Cardiac muscle cell (in vitro differentiated cells and primary cell): ENCODE measurements at regions not wholly inside any gene's neighbourhood (a gene's known extent, or its start where the extent isn't known, plus 50 kb on each side); places are given as distances from the start of the nearest gene placed in this dataset.
"Not testable (repeated sequence)": the region's sequence is repeated elsewhere in the genome, so short reads cannot be mapped to it uniquely, and the experiment has no call there.

ENCODE experiments used
- DNase-seq, 2 donors: peaks; one replicate each; pipeline versions ENCODE4 v3.0.0 to v3.0.0-alpha.2; 2010 to 2017; ENCODE audit warnings: low read depth in 1 of 2, low spot score in 1 of 2
- H3K27ac ChIP-seq: fragments of 200-600 bp; sonication (generic); 2 replicates; pipeline ENCODE4 v1.5.1; 2016
- H3K27me3 ChIP-seq: fragments of 200-600 bp; sonication (generic); 2 replicates; pipeline ENCODE4 v1.6.0; 2016; ENCODE audit warnings: control low read depth
- H3K36me3 ChIP-seq: fragments of 200-600 bp; sonication (generic); 2 replicates; pipeline ENCODE4 v1.5.1; 2016; ENCODE audit warnings: control low read depth
- H3K4me1 ChIP-seq: fragments of 200-600 bp; sonication (generic); 2 replicates; pipeline ENCODE4 v1.8.1; 2017; ENCODE audit warnings: low read depth, mild to moderate bottlenecking, mixed run types
- H3K4me3 ChIP-seq: fragments of 200-600 bp; sonication (generic); 2 replicates; pipeline ENCODE4 v1.5.1; 2016; ENCODE audit warnings: mild to moderate bottlenecking
- H3K9me3 ChIP-seq: fragments of 200-600 bp; sonication (generic); 2 replicates; pipeline ENCODE4 v1.5.1; 2017; ENCODE audit warnings: low read depth, mild to moderate bottlenecking, control low read depth
- TF ChIP-seq, protein P1 (sequence below): IDR thresholded peaks from 2 replicates; pipeline ENCODE4 v1.5.1; 2012; ENCODE audit warnings: low read depth, mild to moderate bottlenecking, low read length

GRCh38 chr21:22352088-22352487 lies 1353.9 kb downstream of the NCAM2 start:
- Histone ChIP-seq H3K4me1 (no peaks in the 10 kb centered on the region), H3K4me3 (no peak overlapping the region), H3K27me3 (no peaks in the 10 kb centered on the region), H3K9me3 (no peaks in the 10 kb centered on the region), H3K27ac (no peak overlapping the region), H3K36me3 (no peaks in the 10 kb centered on the region)
- TF ChIP-seq, protein P1, sequence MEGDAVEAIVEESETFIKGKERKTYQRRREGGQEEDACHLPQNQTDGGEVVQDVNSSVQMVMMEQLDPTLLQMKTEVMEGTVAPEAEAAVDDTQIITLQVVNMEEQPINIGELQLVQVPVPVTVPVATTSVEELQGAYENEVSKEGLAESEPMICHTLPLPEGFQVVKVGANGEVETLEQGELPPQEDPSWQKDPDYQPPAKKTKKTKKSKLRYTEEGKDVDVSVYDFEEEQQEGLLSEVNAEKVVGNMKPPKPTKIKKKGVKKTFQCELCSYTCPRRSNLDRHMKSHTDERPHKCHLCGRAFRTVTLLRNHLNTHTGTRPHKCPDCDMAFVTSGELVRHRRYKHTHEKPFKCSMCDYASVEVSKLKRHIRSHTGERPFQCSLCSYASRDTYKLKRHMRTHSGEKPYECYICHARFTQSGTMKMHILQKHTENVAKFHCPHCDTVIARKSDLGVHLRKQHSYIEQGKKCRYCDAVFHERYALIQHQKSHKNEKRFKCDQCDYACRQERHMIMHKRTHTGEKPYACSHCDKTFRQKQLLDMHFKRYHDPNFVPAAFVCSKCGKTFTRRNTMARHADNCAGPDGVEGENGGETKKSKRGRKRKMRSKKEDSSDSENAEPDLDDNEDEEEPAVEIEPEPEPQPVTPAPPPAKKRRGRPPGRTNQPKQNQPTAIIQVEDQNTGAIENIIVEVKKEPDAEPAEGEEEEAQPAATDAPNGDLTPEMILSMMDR, result no peak
- DNase-seq, result no peak

- Histone ChIP-seq H3K36me3 (no peaks in the 10 kb centered on the region), H3K27me3 (no peaks in the 10 kb centered on the region)
- TF ChIP-seq, protein P1, result no peak
These were observed 1357.7 kb downstream of the NCAM2 start for GRCh38 chr21:22355949-22356348.

GRCh38 chr21:22356663-22357062 lies 1358.5 kb downstream of the NCAM2 start:
- TF ChIP-seq, protein P1, result no peak
- DNase-seq, result no peak

More at GRCh38 chr21:22355949-22356348, 1357.7 kb downstream of the NCAM2 start:
- no peak for DNase-seq
- Histone ChIP-seq H3K4me1 (no peaks in the 10 kb centered on the region), H3K9me3 (no peaks in the 10 kb centered on the region), H3K4me3 (no peak overlapping the region), H3K27ac (no peak overlapping the region)

DNA sequence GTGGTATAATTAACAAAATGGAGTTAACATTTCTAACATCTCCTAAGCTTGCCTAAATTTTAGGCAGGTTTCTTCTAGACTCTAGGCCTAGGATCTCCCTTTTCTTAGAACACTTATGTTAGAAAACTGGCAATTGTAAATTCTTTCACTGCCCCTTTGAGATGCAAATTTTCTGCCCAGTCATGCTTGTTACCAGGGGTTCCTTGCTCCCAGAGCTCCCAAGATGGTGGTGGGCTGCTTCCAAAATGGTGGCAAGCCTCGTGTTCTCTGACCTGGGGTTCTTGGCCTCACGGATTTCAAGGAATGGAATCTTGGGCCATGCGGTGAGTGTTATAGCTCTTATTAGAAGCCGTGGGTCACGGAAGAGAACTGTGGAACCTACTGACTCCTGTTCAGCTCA lies 1361.4 kb downstream of the NCAM2 start:
- not testable (repeated sequence) for DNase-seq, H3K4me3 ChIP-seq, H3K36me3 ChIP-seq, H3K4me1 ChIP-seq, H3K9me3 ChIP-seq, H3K27me3 ChIP-seq, H3K27ac ChIP-seq

More at GRCh38 chr21:22356663-22357062, 1358.5 kb downstream of the NCAM2 start:
- Histone ChIP-seq H3K27me3 (no peaks in the 10 kb centered on the region), H3K27ac (no peak overlapping the region), H3K9me3 (no peaks in the 10 kb centered on the region), H3K4me3 (no peak overlapping the region), H3K4me1 (no peaks in the 10 kb centered on the region), H3K36me3 (no peaks in the 10 kb centered on the region)

DNA sequence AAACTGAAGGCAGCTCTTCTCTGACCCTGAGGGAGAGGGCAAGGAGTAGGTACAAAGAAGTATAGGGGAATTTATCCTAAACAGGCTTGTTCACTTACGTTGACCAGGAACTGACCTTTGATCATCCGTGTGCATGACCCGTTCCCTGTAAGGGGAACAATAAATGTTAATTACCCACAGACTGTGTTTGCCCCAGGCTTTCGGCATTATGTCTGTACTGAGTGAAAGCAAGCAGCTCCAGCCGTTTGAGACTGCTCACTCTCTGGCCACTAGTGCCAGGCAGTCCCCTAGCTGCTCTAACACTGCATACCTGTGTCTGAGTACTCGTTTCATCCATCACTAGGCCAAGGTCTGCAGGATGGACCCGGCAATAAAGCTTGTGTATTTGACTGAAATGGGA lies 1365.3 kb downstream of the NCAM2 start:
- TF ChIP-seq, protein P1, result no peak
- Histone ChIP-seq H3K4me3 (no peak overlapping the region), H3K27me3 (no peaks in the 10 kb centered on the region), H3K36me3 (no peaks in the 10 kb centered on the region), H3K27ac (no peak overlapping the region), H3K4me1 (no peaks in the 10 kb centered on the region), H3K9me3 (no peaks in the 10 kb centered on the region)
- no peak for DNase-seq

- DNase-seq, result no peak
- Histone ChIP-seq H3K9me3 (no peaks in the 10 kb centered on the region), H3K36me3 (no peaks in the 10 kb centered on the region), H3K27me3 (no peaks in the 10 kb centered on the region), H3K4me1 (no peaks in the 10 kb centered on the region), H3K27ac (no peak overlapping the region), H3K4me3 (no peak overlapping the region)
- TF ChIP-seq, protein P1, result no peak
These were observed 1366.0 kb downstream of the NCAM2 start for GRCh38 chr21:22364163-22364562.
